Activated CD8-positive, alpha-beta memory T cell treated with anti-CD3 and anti-CD28 coated beads for 4 hours (primary cell): ENCODE measurements at regions not wholly inside any gene's neighbourhood (a gene's known extent, or its start where the extent isn't known, plus 50 kb on each side); places are given as distances from the start of the nearest gene placed in this dataset.

Experiments
- DNase-seq, 2 donors: peaks; one replicate each; pipeline ENCODE4 v3.0.0-alpha.2; 2020; ENCODE audit warnings: low read depth in 2 of 2

DNA sequence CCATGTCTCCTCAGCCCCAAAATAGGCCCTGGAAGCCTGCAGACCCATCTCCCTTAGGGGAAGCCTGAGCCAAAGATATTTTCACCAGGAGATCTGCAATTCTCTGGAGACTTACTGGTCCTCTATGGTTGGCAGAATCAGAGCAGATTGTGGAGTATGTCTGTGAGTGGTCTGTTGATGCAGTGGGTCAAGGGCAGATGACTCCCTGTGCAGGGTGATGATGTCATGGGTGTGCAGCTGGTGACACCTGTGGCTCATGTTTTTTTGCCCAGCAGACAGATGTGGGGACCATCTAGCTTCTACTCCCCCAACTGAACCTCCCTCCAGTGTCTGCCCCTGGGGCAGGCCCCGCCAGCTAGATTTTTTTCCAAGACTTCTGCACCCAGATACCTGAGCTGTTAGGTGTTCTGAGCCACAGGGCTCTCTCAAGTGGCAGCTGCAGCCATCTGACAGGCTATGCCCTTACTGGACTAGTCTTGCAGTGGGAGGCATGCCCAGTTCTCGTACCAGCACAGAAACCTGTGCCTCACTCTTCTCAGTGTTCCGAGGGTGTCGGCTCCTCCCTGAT lies 558.7 kb upstream of the LRRTM1 start:
- DNase-seq: no peak

- no peak for DNase-seq
These were observed 554.4 kb upstream of the LRRTM1 start for GRCh38 chr2:80858965-80859364.

GRCh38 chr2:80856227-80856626 lies 551.7 kb upstream of the LRRTM1 start:
- DNase-seq: no peak

DNA sequence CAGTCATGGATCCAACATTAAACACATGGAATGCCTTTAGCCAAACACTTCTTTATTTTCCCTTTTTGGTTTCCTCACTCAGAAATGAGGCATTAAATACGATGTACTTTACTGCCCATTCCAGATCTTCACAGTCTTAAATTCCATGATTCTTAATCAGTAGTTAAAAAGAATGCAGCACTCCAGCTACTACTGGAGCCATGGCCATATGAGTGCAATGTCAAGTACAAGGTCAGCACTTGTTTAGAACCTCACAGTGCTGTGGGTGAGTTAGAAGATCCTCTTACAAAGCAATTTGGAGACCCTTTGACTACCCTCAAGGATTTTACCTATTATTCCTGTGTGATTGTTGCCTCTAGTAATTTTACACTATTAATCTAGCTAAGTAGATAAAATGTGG lies 550.3 kb upstream of the LRRTM1 start:
- DNase-seq: no peak

GRCh38 chr2:80852808-80853139 lies 548.2 kb upstream of the LRRTM1 start:
- DNase-seq: no peak

GRCh38 chr2:80852079-80852807 lies 547.7 kb upstream of the LRRTM1 start:
- DNase-seq: no peak

DNA sequence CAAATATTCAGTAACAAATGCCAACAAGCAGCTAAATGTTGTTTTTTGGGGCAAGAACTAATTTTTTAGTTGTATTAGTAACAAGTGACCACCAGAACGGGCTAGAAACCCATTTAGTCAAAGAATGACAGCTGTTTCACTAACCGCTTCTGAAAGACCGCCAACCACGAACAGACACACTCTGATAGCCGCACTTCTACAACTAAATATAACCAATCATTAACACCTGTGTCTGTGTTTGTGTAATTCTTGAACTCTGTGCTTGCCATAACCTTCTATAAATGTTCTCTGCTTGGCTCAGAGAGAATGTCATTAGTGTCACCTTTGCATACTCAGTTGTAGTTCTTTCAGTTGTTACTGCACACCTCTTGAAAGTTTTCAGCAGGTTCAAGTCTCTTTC lies 526.3 kb upstream of the LRRTM1 start:
- no peak for DNase-seq

DNA sequence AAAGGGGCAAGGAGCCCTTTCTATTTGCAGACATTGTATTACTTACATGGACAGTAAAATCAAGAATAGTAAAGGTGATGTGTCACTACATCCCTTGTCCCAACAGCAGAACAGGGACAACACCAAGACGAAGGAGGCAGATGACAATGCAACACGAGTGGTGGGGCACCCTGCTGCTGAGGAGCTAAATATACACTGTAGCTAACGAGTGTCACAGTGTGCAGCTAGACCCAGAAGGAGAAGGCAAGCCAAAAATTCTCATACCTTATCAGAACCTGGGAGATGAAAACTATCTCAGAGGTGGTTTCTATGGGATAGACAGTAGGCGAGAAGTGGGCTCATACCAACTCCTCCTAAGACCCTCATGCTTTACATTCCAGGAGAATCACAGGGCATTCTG lies 518.4 kb upstream of the LRRTM1 start:
- DNase-seq: no peak

GRCh38 chr2:80815259-80815658 lies 510.7 kb upstream of the LRRTM1 start:
- no peak for DNase-seq

GRCh38 chr2:80786584-80786983 lies 482.0 kb upstream of the LRRTM1 start:
- no peak for DNase-seq

DNA sequence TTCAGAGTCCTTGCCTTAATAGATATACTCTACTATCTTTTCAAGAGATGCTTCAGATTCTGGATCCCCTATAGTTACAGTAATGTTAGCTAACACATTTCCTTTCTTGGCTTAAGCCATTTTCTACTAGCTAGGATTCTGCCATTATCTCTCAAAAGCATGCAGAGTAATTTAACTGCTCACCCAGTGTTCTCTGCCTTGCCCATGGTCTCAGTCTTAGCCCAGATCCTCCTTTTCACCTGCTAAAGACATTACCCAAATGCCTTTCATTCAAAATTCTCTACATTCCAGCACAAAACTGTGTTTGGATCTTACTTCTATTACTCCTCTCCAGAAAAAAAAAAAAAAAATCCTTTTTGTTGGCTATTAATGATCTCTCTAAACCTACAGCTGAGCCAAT lies 474.2 kb upstream of the LRRTM1 start:
- no peak for DNase-seq

DNA sequence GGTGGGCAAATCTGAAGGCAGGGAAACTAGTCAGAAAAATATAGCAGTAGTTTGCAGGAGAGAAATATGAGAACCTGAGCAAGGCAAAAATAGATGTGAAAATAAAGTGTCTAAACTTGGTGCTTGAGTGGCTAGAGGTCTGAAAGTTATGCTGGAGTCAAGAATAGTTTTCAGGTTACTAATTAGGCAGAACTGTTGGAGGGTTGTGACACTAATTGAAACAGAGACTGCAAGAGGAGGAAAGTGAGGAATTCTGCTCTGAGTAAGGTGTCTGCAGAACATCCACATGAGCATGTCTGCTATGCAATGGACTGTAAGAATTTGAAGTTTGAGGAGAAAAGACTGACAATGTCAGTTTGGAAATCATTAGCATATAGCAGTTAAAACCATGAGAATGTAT lies 444.0 kb upstream of the LRRTM1 start:
- DNase-seq: no peak

GRCh38 chr2:80737047-80737446 lies 432.5 kb upstream of the LRRTM1 start:
- DNase-seq: no peak

GRCh38 chr2:80725001-80725400 lies 420.4 kb upstream of the LRRTM1 start:
- DNase-seq: no peak

DNA sequence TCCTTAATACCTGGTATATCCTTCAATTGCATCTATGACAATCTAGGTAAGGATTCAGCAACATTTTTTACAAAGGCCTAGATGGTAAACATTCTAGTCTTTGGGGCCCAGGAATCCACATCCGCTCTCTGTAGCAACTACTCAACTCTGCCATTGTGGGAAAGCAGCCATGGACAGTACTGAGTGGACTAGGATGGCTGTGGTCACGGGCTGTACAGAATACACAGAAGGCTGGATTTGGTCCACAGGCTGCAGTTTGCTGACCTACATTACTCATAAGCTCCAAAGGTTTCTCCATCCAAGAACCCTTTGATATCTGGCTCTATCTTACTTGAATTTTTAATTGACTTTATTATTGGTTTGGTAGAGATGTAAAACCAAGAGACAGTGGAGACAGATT lies 418.3 kb upstream of the LRRTM1 start:
- no peak for DNase-seq

DNA sequence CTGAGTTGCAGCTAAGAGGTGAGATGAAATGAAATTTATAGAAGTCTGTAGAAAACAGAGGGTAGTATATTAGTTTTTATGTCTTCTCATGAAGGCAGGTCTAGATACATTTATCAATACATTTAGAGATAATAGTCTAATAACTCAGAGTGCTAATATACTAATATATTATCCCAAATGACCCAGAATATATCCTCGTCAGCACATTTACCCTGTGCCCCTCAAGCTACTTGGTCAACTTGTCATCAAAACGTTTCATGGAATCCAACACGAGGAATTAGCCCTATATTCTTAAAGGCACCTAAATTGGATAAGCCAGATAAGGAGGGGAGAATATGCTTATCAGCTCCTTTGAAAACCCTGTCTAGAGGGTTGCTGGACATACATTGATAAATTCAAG lies 415.1 kb upstream of the LRRTM1 start:
- DNase-seq: no peak

GRCh38 chr2:80715433-80715832 lies 410.9 kb upstream of the LRRTM1 start:
- no peak for DNase-seq

DNA sequence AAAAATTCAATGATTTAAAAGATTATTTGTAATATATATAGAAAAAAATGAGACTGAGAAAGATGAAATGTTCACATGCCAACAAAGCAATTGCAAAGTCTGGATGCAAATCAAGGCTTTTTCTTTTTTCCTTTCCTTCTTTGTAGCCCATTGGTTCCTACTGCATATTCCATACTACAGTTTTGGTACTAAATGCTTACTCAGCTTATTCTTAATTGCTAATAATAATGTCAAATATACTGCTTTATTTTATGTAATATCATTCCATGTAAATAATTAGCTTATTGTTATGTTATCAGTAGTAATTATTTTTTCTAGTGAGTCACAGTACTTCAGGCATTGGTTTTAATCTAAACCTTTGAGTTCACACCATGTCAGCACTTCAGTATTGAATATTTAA lies 407.4 kb upstream of the LRRTM1 start:
- DNase-seq: no peak

- DNase-seq: no peak
These were observed 402.4 kb upstream of the LRRTM1 start for GRCh38 chr2:80706951-80707350.

GRCh38 chr2:80706541-80706940 lies 402.0 kb upstream of the LRRTM1 start:
- DNase-seq: no peak

GRCh38 chr2:80703532-80703931 lies 399.0 kb upstream of the LRRTM1 start:
- DNase-seq: no peak

DNA sequence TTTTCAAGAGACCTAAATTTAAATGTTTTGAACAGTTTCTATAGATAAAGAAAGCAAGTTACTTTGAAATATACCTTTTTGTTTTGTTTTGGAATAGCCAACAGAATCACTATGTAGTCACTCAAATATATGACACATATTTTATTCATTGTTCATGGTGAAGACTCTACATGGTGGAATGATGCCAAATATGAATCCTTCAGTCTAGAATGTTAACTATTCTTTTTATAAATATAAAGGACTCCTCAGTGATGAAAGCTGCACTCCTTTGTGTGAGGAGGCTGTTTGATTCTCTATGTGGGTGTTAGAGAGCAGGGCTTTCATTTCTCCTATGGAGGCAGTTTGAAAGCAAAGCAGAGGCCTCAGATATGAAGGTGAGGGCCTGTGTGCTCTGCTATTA lies 396.4 kb upstream of the LRRTM1 start:
- DNase-seq: no peak
